ENCODE measurements at regions not wholly inside any gene's neighbourhood (a gene's known extent, or its start where the extent isn't known, plus 50 kb on each side); places are given as distances from the start of the nearest gene placed in this dataset.

DNA sequence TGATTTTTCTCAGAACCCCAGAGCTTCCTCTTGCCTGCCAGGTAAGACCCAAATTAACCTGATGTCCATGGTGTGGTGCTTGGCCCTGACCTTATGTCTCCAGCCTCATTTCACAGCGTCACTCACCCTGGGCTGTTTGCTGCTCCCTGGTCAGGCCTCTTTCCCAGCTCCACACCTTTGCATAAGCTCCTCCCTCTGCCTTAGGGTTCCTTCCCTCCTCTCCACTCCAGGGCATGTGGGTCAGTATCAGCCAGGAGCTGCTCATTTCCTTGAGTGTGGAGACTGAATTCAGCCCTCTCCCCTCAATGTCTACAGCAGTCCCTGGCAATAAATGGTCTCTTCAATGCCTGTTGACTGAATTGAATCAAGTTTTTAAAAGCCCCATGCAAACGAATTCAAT is 75.6 kb upstream of the ANKRD34C start (continued):
- TF ChIP-seq, protein P1, sequence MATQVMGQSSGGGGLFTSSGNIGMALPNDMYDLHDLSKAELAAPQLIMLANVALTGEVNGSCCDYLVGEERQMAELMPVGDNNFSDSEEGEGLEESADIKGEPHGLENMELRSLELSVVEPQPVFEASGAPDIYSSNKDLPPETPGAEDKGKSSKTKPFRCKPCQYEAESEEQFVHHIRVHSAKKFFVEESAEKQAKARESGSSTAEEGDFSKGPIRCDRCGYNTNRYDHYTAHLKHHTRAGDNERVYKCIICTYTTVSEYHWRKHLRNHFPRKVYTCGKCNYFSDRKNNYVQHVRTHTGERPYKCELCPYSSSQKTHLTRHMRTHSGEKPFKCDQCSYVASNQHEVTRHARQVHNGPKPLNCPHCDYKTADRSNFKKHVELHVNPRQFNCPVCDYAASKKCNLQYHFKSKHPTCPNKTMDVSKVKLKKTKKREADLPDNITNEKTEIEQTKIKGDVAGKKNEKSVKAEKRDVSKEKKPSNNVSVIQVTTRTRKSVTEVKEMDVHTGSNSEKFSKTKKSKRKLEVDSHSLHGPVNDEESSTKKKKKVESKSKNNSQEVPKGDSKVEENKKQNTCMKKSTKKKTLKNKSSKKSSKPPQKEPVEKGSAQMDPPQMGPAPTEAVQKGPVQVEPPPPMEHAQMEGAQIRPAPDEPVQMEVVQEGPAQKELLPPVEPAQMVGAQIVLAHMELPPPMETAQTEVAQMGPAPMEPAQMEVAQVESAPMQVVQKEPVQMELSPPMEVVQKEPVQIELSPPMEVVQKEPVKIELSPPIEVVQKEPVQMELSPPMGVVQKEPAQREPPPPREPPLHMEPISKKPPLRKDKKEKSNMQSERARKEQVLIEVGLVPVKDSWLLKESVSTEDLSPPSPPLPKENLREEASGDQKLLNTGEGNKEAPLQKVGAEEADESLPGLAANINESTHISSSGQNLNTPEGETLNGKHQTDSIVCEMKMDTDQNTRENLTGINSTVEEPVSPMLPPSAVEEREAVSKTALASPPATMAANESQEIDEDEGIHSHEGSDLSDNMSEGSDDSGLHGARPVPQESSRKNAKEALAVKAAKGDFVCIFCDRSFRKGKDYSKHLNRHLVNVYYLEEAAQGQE (IDR thresholded peaks at IDR 0.05; ENCODE audit: unreplicated experiment) = no peak

DNA sequence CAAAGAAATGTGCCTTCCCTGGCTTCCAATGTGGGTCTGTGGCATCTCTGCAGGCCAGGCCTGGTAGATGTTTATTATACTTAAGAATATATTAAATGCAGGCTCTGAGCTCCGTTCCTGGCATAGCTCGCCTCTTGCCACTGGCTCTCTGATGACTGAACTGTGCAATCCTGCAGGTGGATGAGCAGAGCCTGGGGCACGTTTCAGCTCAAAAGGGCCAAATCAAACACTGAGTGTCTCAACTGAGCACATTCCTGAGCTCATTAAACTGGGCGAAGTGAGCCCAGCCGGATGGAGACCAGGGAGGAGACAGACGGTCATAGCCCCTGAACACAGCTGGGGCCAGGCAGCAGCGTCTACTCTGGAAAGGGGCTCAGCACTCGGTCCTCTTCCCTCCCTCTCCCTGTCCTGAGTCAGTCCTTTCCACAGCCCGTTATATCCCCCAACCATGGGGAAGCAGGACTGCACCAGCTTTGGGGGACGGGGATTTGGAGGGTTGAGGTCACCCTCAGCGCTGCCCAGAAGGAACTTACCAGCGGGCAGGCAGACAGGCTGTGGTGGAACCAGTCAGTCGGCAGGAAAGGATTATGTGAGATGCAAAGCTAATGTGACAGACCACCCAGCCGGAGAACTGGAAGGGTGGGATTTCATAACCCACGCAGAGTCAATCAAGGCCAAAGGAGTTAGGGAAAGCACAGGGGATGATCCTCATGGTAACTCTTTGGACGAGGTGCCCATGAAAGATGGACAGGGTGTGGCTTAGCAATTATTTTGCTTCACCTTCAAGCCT is 77.4 kb upstream of the ANKRD34C start:
- Histone ChIP-seq H3K4me2 (no peak overlapping the region), H4K20me1 (replicated peaks; ENCODE audit: insufficient read depth) (no peaks in the 10 kb centered on the region), H3K27me3 (ENCODE audit: insufficient read depth) (no peaks in the 10 kb centered on the region), H2AFZ (no peak overlapping the region), H3K27ac (ENCODE audit: low read depth) (no peak overlapping the region), H3K36me3 (ENCODE audit: insufficient read depth) (no peaks in the 10 kb centered on the region), H3K4me3 (no peak overlapping the region), H3K4me1 (ENCODE audit: insufficient read depth) (peaks cover 2% of the 10 kb centered on the region; the same call in 1 of the 2 replicates), H3K9me2 (ENCODE audit: insufficient read depth) (0 out of 2 replicates have a peak, but pooled peaks cover 3% of the 10 kb centered on the region), H3K79me2 (replicated peaks; ENCODE audit: insufficient read depth) (no peaks in the 10 kb centered on the region), H3F3A (replicated peaks; ENCODE audit: low read depth) (no peaks in the 10 kb centered on the region)
- Mint-ChIP-seq H3K27me3 (ENCODE audit: insufficient read depth, low read depth, poor library complexity) (peaks cover 9% of the 10 kb centered on the region), H3K9me3 (no peaks in the 10 kb centered on the region; the same call in 2 of the 3 replicates), H3K4me3 (no peak overlapping the region), H3K36me3 (ENCODE audit: low read depth) (no peaks in the 10 kb centered on the region), H3K4me1 (peaks cover 16% of the 10 kb centered on the region), H3K27ac (no peak overlapping the region)
- TF ChIP-seq, protein P1 (IDR thresholded peaks at IDR 0.05; ENCODE audit: unreplicated experiment) = no peak
- ATAC-seq (no peak), DNase-seq (ENCODE audit: low spot score) (no peak)

- Histone ChIP-seq H3K36me3 (ENCODE audit: insufficient read depth) (no peaks in the 10 kb centered on the region), H3K4me3 (no peak overlapping the region), H3K27ac (ENCODE audit: low read depth) (no peak overlapping the region), H3K79me2 (replicated peaks; ENCODE audit: insufficient read depth) (no peaks in the 10 kb centered on the region), H3K27me3 (ENCODE audit: insufficient read depth) (no peaks in the 10 kb centered on the region), H4K20me1 (replicated peaks; ENCODE audit: insufficient read depth) (no peaks in the 10 kb centered on the region), H3F3A (replicated peaks; ENCODE audit: low read depth) (no peaks in the 10 kb centered on the region), H3K4me1 (ENCODE audit: insufficient read depth) (peaks cover 15% of the 10 kb centered on the region), H3K4me2 (no peak overlapping the region), H2AFZ (no peak overlapping the region), H3K9me2 (ENCODE audit: insufficient read depth) (0 out of 2 replicates have a peak, but pooled peaks cover 6% of the 10 kb centered on the region)
- Mint-ChIP-seq H3K4me1 (peaks cover 24% of the 10 kb centered on the region), H3K4me3 (no peak overlapping the region), H3K27me3 (ENCODE audit: insufficient read depth, low read depth, poor library complexity) (peaks cover 4% of the 10 kb centered on the region), H3K36me3 (ENCODE audit: low read depth) (no peaks in the 10 kb centered on the region), H3K9me3 (no peaks in the 10 kb centered on the region; the same call in 2 of the 3 replicates), H3K27ac (no peak overlapping the region)
- ATAC-seq (no peak), DNase-seq (ENCODE audit: low spot score) (no peak)
- no peak for TF ChIP-seq ZNF114 (CRISPR knock-in tag; IDR thresholded peaks at IDR 0.05)
- TF ChIP-seq CREB1 (CRISPR knock-in tag; IDR thresholded peaks at IDR 0.05; ENCODE audit: low read depth) = no peak
- TF ChIP-seq STAT1 (IDR thresholded peaks at IDR 0.05; ENCODE audit: unreplicated experiment) = no peak
- TF ChIP-seq EZH2phosphoT487 (IDR thresholded peaks at IDR 0.05; ENCODE audit: unreplicated experiment) = no peak
- TF ChIP-seq ZNF331 (CRISPR knock-in tag; IDR thresholded peaks at IDR 0.05; ENCODE audit: low read depth) = no peak
- TF ChIP-seq, protein P1 (IDR thresholded peaks at IDR 0.05; ENCODE audit: unreplicated experiment) = no peak
Observed at GRCh38 chr15:79198461-79198860, 84.1 kb upstream of the ANKRD34C start.
